NCI-H2196 treated with DMSO at 0.1 percent for 48 hours (cell line): ENCODE measurements at regions not wholly inside any gene's neighbourhood (a gene's known extent, or its start where the extent isn't known, plus 50 kb on each side); places are given as distances from the start of the nearest gene placed in this dataset.

ENCODE experiments used
- DNase-seq: peaks from one replicate; lab custom pipeline; 2025; ENCODE audit not compliant: unreplicated experiment; lab: John Stamatoyannopoulos, UW

GRCh38 chr2:155215037-155215707 is 516.7 kb downstream of the KCNJ3 start:
- DNase-seq = no peak

GRCh38 chr2:155209696-155210450 is 511.4 kb downstream of the KCNJ3 start:
- DNase-seq = no peak

- DNase-seq = no peak
These were observed 504.7 kb downstream of the KCNJ3 start for GRCh38 chr2:155203178-155203577.

- no peak for DNase-seq
These were observed 502.3 kb downstream of the KCNJ3 start for GRCh38 chr2:155200753-155201152.

- no peak for DNase-seq
These were observed 491.8 kb downstream of the KCNJ3 start for GRCh38 chr2:155190342-155190741.

- no peak for DNase-seq
These were observed 480.4 kb downstream of the KCNJ3 start for GRCh38 chr2:155178921-155179320.

- DNase-seq = no peak
These were observed 477.9 kb downstream of the KCNJ3 start for GRCh38 chr2:155176345-155176744.

- no peak for DNase-seq
These were observed 470.8 kb downstream of the KCNJ3 start for GRCh38 chr2:155169317-155169716.

- no peak for DNase-seq
These were observed 464.0 kb downstream of the KCNJ3 start for GRCh38 chr2:155162494-155162893.

GRCh38 chr2:155161314-155161713 is 462.8 kb downstream of the KCNJ3 start:
- DNase-seq = no peak

- no peak for DNase-seq
These were observed 459.2 kb downstream of the KCNJ3 start for GRCh38 chr2:155157711-155158110.

- DNase-seq = no peak
These were observed 458.6 kb downstream of the KCNJ3 start for GRCh38 chr2:155157065-155157464.

GRCh38 chr2:155151945-155152344 is 453.4 kb downstream of the KCNJ3 start:
- no peak for DNase-seq

GRCh38 chr2:155151472-155151871 is 453.0 kb downstream of the KCNJ3 start:
- no peak for DNase-seq

- no peak for DNase-seq
These were observed 447.3 kb downstream of the KCNJ3 start for GRCh38 chr2:155145758-155146229.

- DNase-seq = no peak
These were observed 442.9 kb downstream of the KCNJ3 start for GRCh38 chr2:155141418-155141817.

- DNase-seq = no peak
These were observed 427.2 kb downstream of the KCNJ3 start for GRCh38 chr2:155125585-155126230.

- no peak for DNase-seq
These were observed 417.4 kb downstream of the KCNJ3 start for GRCh38 chr2:155115846-155116245.

GRCh38 chr2:155111070-155111469 is 412.6 kb downstream of the KCNJ3 start:
- DNase-seq = no peak

GRCh38 chr2:155109527-155109926 is 411.0 kb downstream of the KCNJ3 start:
- DNase-seq = no peak

GRCh38 chr2:155100261-155100660 is 401.8 kb downstream of the KCNJ3 start:
- DNase-seq = no peak

GRCh38 chr2:155099784-155100183 is 401.3 kb downstream of the KCNJ3 start:
- no peak for DNase-seq
